SK-N-SH (cell line): ENCODE measurements at regions not wholly inside any gene's neighbourhood (a gene's known extent, or its start where the extent isn't known, plus 50 kb on each side); places are given as distances from the start of the nearest gene placed in this dataset.

Experiments
- CTCF ChIA-PET: fragments of 300-600, 350-600 bp; formaldehyde crosslinking; extraction: SDS; loops from one replicate; lab custom pipeline; 2021; lab: Yijun Ruan, JAX
- POLR2A ChIA-PET: fragments of 350-600 bp; sonication (Branson Sonifier 250); formaldehyde crosslinking; extraction: SDS; loops from one replicate; lab custom pipeline; 2020; ENCODE audit warnings: antibody characterized with exemption, inconsistent platforms; lab: Yijun Ruan, JAX
- DNase-seq: peaks from one replicate; pipeline ENCODE4 v3.0.0; 2012
- H2AFZ ChIP-seq: fragments of 200-600 bp; sonication (generic); 2 replicates; pipeline ENCODE4 v1.8.1; 2016; ENCODE audit warnings: antibody characterized with exemption, mild to moderate bottlenecking, low read depth
- H3F3A ChIP-seq: fragments of 200-600 bp; sonication (generic); replicated peaks from 2 replicates; pipeline ENCODE3; 2016; ENCODE audit warnings: antibody characterized with exemption, mild to moderate bottlenecking; ENCODE audit not compliant: insufficient read depth
- H3K27ac ChIP-seq, 2 experiments: fragments of 200-500 bp in 1 of 2; fragments of 200-600 bp in 1 of 2; sonication (Bioruptor generic) in 1 of 2; sonication (generic), shearing (Covaris generic) in 1 of 2; 2 replicates each; pipeline versions ENCODE4 v1.5.1 to v1.6.1; 2014 to 2016; ENCODE audit warnings: low read depth in 2 of 2, inconsistent platforms in 1 of 2, low read length in 1 of 2, mild to moderate bottlenecking in 1 of 2, mixed read lengths in 1 of 2
- H3K27me3 ChIP-seq: fragments of 200-600 bp; sonication (generic), shearing (Covaris generic); 2 replicates; pipeline ENCODE4 v1.6.1; 2016; ENCODE audit warnings: mixed run types; ENCODE audit not compliant: insufficient read depth
- H3K36me3 ChIP-seq, 2 experiments: fragments of 200-500 bp in 1 of 2; fragments of 200-600 bp in 1 of 2; sonication (Bioruptor generic) in 1 of 2; sonication (generic) in 1 of 2; replicated peaks in 1 of 2; 2 replicates each; pipeline versions ENCODE3 to v1.5.1; 2014 to 2016; ENCODE audit warnings: low read length in 1 of 2, mild to moderate bottlenecking in 1 of 2; ENCODE audit not compliant: insufficient read depth in 2 of 2, control insufficient read depth in 1 of 2
- H3K4me1 ChIP-seq, 2 experiments: fragments of 200-500 bp in 1 of 2; fragments of 200-600 bp in 1 of 2; sonication (Bioruptor generic) in 1 of 2; sonication (generic), shearing (Covaris generic) in 1 of 2; 2 replicates each; pipeline versions ENCODE4 v1.5.1 to v1.6.1; 2014 to 2016; ENCODE audit warnings: low read depth in 1 of 2, low read length in 1 of 2, mixed run types in 1 of 2; ENCODE audit not compliant: insufficient read depth in 2 of 2, control insufficient read depth in 1 of 2
- H3K4me2 ChIP-seq: fragments of 200-600 bp; sonication (generic), shearing (Covaris generic); 2 replicates; pipeline ENCODE4 v1.6.1; 2017; ENCODE audit warnings: mixed run types
- H3K4me3 ChIP-seq, 2 experiments: fragments of 200-500 bp in 1 of 2; fragments of 200-600 bp in 1 of 2; sonication (Bioruptor generic) in 1 of 2; sonication (generic), shearing (Covaris generic) in 1 of 2; 2 replicates each; pipeline versions ENCODE4 v1.5.1 to v1.8.1; 2014 to 2016; ENCODE audit warnings: low read depth in 2 of 2, inconsistent platforms in 1 of 2, low read length in 1 of 2, mild to moderate bottlenecking in 1 of 2, mixed read lengths in 1 of 2, moderate library complexity in 1 of 2
- H3K79me2 ChIP-seq: fragments of 200-600 bp; sonication (generic); 2 replicates; pipeline ENCODE4 v1.8.1; 2017; ENCODE audit warnings: mild to moderate bottlenecking; ENCODE audit not compliant: insufficient read depth
- H3K9ac ChIP-seq: fragments of 200-600 bp; sonication (generic); 2 replicates; pipeline ENCODE4 v1.6.1; 2017; ENCODE audit warnings: mixed run types
- H3K9me2 ChIP-seq: fragments of 200-600 bp; sonication (generic); 2 replicates; pipeline ENCODE4 v1.6.1; 2017; ENCODE audit warnings: mixed run types
- H3K9me3 ChIP-seq: fragments of 200-600 bp; sonication (generic); 2 replicates; pipeline ENCODE4 v1.6.1; 2017; ENCODE audit warnings: mixed run types, mild to moderate bottlenecking, moderate library complexity
- H4K20me1 ChIP-seq: fragments of 200-600 bp; sonication (generic); 2 replicates; pipeline ENCODE4 v1.6.1; 2017; ENCODE audit warnings: mild to moderate bottlenecking, mixed run types; ENCODE audit not compliant: insufficient read depth
- CHD2 ChIP-seq: fragments of 150-350 bp; IDR thresholded peaks from 2 replicates; pipeline ENCODE4 v1.6.1; 2018; ENCODE audit warnings: low read length; ENCODE audit not compliant: partially characterized antibody
- CTCF ChIP-seq: fragments of 200-600 bp; sonication (generic); IDR thresholded peaks from 2 replicates; pipeline ENCODE4 v1.6.1; 2017; ENCODE audit warnings: antibody characterized with exemption, mild to moderate bottlenecking, moderate library complexity
- ELF1 ChIP-seq: IDR thresholded peaks from 2 replicates; pipeline ENCODE4 v1.4.0; 2012
- EP300 ChIP-seq, 2 experiments: IDR thresholded peaks; 2 replicates each; pipeline versions ENCODE4 v1.4.0 to v1.6.1; 2012; ENCODE audit warnings: borderline replicate concordance in 1 of 2, low read depth in 1 of 2, low read length in 1 of 2
- EZH2phosphoT487 ChIP-seq: fragments of 200-600 bp; sonication (generic); IDR thresholded peaks from 2 replicates; pipeline ENCODE4 v1.6.1; 2017; ENCODE audit warnings: low read depth, mixed run types, mild to moderate bottlenecking, antibody characterized with exemption, moderate library complexity, borderline replicate concordance
- FOSL2 ChIP-seq: IDR thresholded peaks from 2 replicates; pipeline ENCODE4 v1.4.0; 2012; ENCODE audit warnings: low read depth, mild to moderate bottlenecking, moderate library complexity, borderline replicate concordance
- FOXJ3 ChIP-seq: sonication (generic); formaldehyde crosslinking; IDR thresholded peaks from 2 replicates; pipeline ENCODE4 v1.5.1; 2020; ENCODE audit warnings: mild to moderate bottlenecking, missing genetic modification reagents
- FOXM1 ChIP-seq: IDR thresholded peaks from 2 replicates; pipeline ENCODE4 v1.4.0; 2012; ENCODE audit warnings: low read depth, mild to moderate bottlenecking
- GABPA ChIP-seq: IDR thresholded peaks from 2 replicates; pipeline ENCODE4 v1.4.0; 2012; ENCODE audit warnings: low read depth, mild to moderate bottlenecking
- MAX ChIP-seq: IDR thresholded peaks from 2 replicates; pipeline ENCODE4 v1.4.0; 2012; ENCODE audit warnings: low read depth
- MEF2A ChIP-seq: IDR thresholded peaks from 2 replicates; pipeline ENCODE4 v1.4.0; 2012; ENCODE audit warnings: low read depth, borderline replicate concordance
- NFIC ChIP-seq: IDR thresholded peaks from 2 replicates; pipeline ENCODE4 v1.4.0; 2012; ENCODE audit warnings: borderline replicate concordance
- NRF1 ChIP-seq: IDR thresholded peaks from 2 replicates; pipeline ENCODE4 v1.6.1; 2012; ENCODE audit warnings: low read depth, mild to moderate bottlenecking, low read length
- RAD21 ChIP-seq: IDR thresholded peaks from 2 replicates; pipeline ENCODE4 v1.6.1; 2012; ENCODE audit warnings: mild to moderate bottlenecking, low read length
- RCOR1 ChIP-seq: fragments of 150-350 bp; IDR thresholded peaks from 2 replicates; pipeline ENCODE4 v1.6.1; 2017; ENCODE audit warnings: antibody characterized with exemption, low read length
- REST ChIP-seq: IDR thresholded peaks from 2 replicates; pipeline ENCODE4 v1.6.1; 2012; ENCODE audit warnings: mild to moderate bottlenecking, low read depth, low read length, moderate library complexity
- SIN3A ChIP-seq: IDR thresholded peaks from 2 replicates; pipeline ENCODE4 v1.6.1; 2012; ENCODE audit warnings: low read depth, mild to moderate bottlenecking, low read length, moderate library complexity, borderline replicate concordance
- SMC3 ChIP-seq: IDR thresholded peaks from 2 replicates; pipeline ENCODE4 v1.6.1; 2012; ENCODE audit warnings: low read depth, low read length, improper control_type of control experiment
- TCF12 ChIP-seq: IDR thresholded peaks from 2 replicates; pipeline ENCODE4 v1.4.0; 2012
- TEAD4 ChIP-seq: IDR thresholded peaks from 2 replicates; pipeline ENCODE4 v1.4.0; 2012; ENCODE audit warnings: mild to moderate bottlenecking, borderline replicate concordance; ENCODE audit not compliant: insufficient read depth
- USF2 ChIP-seq: fragments of 150-350 bp; IDR thresholded peaks from 2 replicates; pipeline ENCODE4 v1.6.1; 2017; ENCODE audit warnings: antibody characterized with exemption, low read length, low read depth, borderline replicate concordance
- ZBTB33 ChIP-seq: IDR thresholded peaks from 2 replicates; pipeline ENCODE4 v1.4.0; 2012; ENCODE audit warnings: low read depth, borderline replicate concordance
- WGBS: methylation state at CpG from one replicate; pipeline ENCODE4 v1.1.6; 2017; ENCODE audit warnings: low lambda C conversion rate; 5-methylcytosine and 5-hydroxymethylcytosine counted together

- no peaks in the 10 kb centered on the region for H3K36me3 ChIP-seq
- H3K4me3 ChIP-seq, result no peak overlapping the region
- H3K27ac ChIP-seq, result no peak overlapping the region
- H4K20me1 ChIP-seq, result no peaks in the 10 kb centered on the region
- no peak for DNase-seq
- TF ChIP-seq USF2 (no peak), NRF1 (no peak), TCF12 (no peak), ZBTB33 (no peak), MEF2A (no peak), EZH2phosphoT487 (no peak), MAX (no peak), GABPA (no peak), ELF1 (no peak), CHD2 (no peak), FOXM1 (no peak), NFIC (no peak), FOXJ3 (CRISPR knock-in tag) (no peak)
- TF ChIP-seq, all 33 proteins: peak for 0
- 9% methylated on average over 2 of the region's 2 CpGs for WGBS
- H3K9me2 ChIP-seq, result no peaks in the 10 kb centered on the region
- ChIA-PET CTCF (no interaction called here), POLR2A (no interaction called here)
- H3K9me3 ChIP-seq, result no peaks in the 10 kb centered on the region
- H2AFZ ChIP-seq, result no peak overlapping the region
- H3K27me3 ChIP-seq, result no peaks in the 10 kb centered on the region
- H3F3A ChIP-seq, result no peaks in the 10 kb centered on the region
- no peak overlapping the region for H3K4me2 ChIP-seq
- H3K4me1 ChIP-seq, result no peaks in the 10 kb centered on the region
- no peak overlapping the region for H3K9ac ChIP-seq
- H3K79me2 ChIP-seq, result no peaks in the 10 kb centered on the region
Observed at GRCh38 chr14:87076146-87076545, 916.8 kb downstream of the GALC start.

- 12% methylated on average over 5 of the region's 5 CpGs for WGBS
- TF ChIP-seq SMC3 (no peak), TCF12 (no peak), RAD21 (no peak), TEAD4 (no peak), ELF1 (no peak), RCOR1 (no peak), EP300 (IDR thresholded peaks at IDR 0.05; ENCODE audit: borderline replicate concordance in 1 of 2, low read depth in 1 of 2, low read length in 1 of 2) (no peak), SIN3A (no peak), CTCF (no peak), FOSL2 (no peak), REST (no peak)
Observed at GRCh38 chr14:87073880-87074570, 919.0 kb downstream of the GALC start.

More at GRCh38 chr14:87073880-87074570, 919.0 kb downstream of the GALC start:
- H3F3A ChIP-seq, result no peaks in the 10 kb centered on the region
- CTCF ChIA-PET, result no interaction called here
- H3K27me3 ChIP-seq, result no peaks in the 10 kb centered on the region
- no peaks in the 10 kb centered on the region for H3K9me2 ChIP-seq
- no peak overlapping the region for H3K4me2 ChIP-seq
- H3K36me3 ChIP-seq, result no peaks in the 10 kb centered on the region
- no peak overlapping the region for H3K4me3 ChIP-seq
- no peaks in the 10 kb centered on the region for H4K20me1 ChIP-seq
- H3K4me1 ChIP-seq, result no peaks in the 10 kb centered on the region
- DNase-seq, result no peak
- H3K9me3 ChIP-seq, result no peaks in the 10 kb centered on the region
- no peak overlapping the region for H3K9ac ChIP-seq
- POLR2A ChIA-PET, result no interaction called here
- no peak overlapping the region for H2AFZ ChIP-seq
- no peaks in the 10 kb centered on the region for H3K79me2 ChIP-seq
- H3K27ac ChIP-seq, result no peak overlapping the region
